Erythroblast (primary cell): ENCODE measurements at regions not wholly inside any gene's neighbourhood (a gene's known extent, or its start where the extent isn't known, plus 50 kb on each side); places are given as distances from the start of the nearest gene placed in this dataset.

Experiments
- DNase-seq, 2 experiments: peaks; one replicate each; lab custom pipeline; 2025; lab: John Stamatoyannopoulos, UW
- GATA1 ChIP-seq: IDR thresholded peaks from 2 replicates; pipeline ENCODE4 v1.6.1; 2011; ENCODE audit warnings: low read depth, mild to moderate bottlenecking, control low read depth, low read length, moderate library complexity
- POLR2A ChIP-seq: IDR thresholded peaks from 2 replicates; pipeline ENCODE4 v1.6.1; 2011; ENCODE audit warnings: mild to moderate bottlenecking, low read length

DNA sequence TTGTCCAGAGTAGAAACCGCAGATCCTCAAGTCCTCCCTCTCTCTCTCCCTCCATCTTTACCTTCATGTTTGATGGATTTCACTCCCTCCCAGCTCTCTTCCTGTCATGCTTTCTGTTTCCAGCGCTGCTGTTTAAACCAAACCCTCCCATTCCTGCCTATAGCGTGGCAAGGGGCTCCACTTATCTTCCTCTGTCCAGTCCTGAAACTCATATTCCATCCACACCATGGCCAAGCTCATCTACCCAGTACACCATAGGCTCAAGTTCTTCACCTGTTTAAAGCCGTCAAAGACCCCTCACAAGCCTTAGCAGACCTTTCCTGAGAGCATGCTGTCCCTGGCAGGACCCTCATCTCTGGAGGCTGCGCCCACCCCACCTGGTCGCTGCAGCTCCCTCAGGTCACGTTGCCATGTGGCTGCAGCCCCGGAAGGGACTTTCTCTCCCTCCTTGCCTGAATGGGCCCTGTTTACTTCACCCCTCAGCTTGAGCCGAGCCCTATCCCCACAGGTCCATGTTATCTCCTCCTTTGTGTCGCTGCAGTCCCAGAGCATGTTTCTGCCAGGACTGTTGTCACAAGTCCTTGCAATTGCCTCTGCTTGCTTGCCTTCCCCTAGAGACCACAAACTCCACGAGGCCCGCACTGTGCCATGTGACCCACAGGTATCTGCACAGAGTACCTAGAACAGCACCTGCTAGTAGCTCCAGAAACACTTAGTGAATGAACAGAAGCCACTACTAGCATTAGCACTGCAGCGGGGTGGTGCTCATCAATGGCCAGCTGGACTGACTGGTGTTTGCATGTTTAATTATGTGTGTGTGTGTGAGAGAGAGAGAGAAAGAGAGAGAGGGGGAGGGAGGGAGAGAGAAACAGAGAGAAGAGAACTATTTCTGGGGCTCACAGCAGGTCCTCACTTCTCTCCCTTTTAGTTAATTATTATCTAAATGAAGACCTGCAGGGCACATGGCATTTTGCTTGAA lies 149.4 kb upstream of the SNX19 start:
- TF ChIP-seq GATA1 (no peak), POLR2A (no peak)

DNA sequence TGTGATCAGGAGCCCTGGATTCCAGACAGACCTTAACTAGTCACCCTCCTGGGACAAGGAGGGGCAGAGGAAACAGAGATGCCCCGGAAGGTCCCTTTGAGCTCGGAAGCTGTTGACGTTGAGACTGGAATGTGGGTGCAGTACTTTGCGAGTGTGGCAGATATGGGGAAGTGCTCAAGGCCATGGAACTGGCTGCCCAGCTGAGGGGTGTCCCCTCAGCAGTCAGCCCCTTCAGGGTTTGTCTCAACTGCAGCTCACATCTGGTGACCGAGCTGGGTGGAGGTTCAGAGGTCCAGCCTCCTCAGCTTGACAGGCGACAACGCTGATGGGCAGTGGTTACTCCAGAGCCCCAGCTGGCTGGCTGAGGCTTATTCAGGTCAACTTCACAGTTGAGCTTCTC lies 150.3 kb upstream of the SNX19 start:
- no peak for DNase-seq
- TF ChIP-seq POLR2A (no peak), GATA1 (no peak)

More for the DNA sequence above, 149.4 kb upstream of the SNX19 start:
- no peak for DNase-seq

DNA sequence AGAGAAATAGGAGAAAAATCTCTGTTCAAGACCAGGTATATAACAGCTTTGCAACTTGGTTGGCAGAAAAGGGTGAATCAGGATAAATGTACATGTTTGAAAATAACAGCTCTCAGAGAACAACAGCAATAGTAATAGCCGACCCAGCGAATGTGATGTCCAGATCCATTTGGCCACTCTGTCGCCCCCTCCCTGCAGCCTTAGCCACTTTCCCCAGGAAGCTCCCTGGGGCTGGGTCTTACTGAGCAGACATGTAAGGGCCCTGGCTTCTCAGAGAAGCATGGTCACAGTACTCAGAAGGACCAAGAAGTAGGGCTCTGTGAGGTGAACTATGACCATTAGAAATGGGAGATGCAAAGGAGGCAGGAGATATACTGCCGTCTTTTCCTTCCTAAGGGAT lies 154.1 kb upstream of the SNX19 start:
- TF ChIP-seq POLR2A (no peak), GATA1 (no peak)
- DNase-seq: no peak

DNA sequence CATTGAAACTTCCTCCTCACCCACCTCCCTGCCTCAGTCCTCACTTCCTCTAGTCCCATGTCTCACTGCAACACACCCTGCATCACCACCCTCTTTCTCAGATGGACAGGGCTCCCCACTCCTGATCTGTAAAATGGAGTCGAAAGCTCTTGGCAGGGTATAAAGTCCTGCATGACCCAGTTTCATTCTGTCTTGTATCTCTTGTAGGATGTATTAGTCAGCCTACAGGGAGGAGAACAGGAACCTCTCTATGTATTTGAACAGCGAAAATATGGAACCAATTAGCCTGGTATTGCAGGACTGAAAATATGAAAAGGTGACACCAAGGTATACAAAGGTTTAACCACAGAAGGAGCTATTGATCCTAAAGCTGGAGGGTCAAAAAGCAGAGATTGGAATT lies 156.9 kb upstream of the SNX19 start:
- no peak for DNase-seq
- TF ChIP-seq POLR2A: no peak
- TF ChIP-seq GATA1: no peak

DNA sequence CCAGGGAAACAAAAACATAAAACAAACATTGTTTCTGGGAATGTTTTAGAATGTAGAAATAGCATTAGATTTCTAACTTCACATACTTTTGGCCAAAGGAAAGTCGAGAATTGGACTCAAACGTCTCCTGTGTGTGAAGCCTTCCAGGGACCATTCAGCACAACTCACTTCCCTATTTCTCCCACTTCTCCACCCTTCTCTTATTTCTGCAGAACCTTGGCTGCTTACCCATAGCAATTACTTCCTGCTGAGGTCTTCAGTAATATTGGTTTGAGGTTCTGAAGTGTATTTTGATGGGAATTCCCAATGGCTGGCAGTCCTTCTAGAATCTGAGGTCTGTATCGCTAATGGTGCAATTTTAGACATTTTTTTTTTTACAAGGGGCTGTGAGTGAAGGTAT lies 158.3 kb upstream of the SNX19 start:
- no peak for DNase-seq
- TF ChIP-seq POLR2A: no peak
- TF ChIP-seq GATA1: no peak

DNA sequence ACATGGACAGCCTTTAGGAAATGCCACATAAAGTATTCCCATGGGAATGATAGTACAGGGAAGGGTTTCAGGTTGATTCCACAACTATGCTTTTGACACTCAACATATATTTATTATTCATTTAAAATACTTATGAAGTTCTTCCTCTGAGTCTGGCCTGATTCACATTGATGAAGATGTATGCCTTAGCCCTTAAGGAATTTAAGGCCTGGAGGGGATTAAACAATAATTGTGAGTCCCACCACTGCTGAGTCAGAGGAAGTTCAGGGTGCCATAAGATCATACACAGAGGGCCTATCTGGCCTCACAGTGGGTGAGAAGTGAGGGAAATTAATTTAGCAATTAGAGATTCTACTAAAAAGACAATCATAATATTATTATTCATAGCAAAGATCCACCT lies 161.1 kb upstream of the SNX19 start:
- no peak for TF ChIP-seq POLR2A
- TF ChIP-seq GATA1: no peak
- DNase-seq: no peak

DNA sequence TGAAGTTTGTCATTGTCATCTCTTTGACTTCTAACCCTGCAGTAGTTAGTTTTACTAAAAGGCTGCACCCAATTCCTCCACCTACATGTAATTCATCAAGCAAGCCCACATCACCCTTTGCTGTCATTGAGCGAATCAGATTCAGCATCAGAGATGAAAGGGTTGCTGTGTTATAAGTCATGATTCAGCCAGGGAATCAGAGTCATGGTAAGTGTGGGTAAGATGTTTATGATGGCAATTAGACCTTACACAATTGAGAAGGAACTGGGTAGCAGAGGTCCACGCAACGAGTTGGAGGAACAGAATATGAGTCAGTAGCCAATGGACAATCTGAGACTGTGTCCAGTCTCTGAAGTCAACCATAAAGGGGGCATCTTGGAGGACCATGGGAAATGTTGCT lies 162.8 kb upstream of the SNX19 start:
- TF ChIP-seq GATA1 (no peak), POLR2A (no peak)
- DNase-seq: no peak

DNA sequence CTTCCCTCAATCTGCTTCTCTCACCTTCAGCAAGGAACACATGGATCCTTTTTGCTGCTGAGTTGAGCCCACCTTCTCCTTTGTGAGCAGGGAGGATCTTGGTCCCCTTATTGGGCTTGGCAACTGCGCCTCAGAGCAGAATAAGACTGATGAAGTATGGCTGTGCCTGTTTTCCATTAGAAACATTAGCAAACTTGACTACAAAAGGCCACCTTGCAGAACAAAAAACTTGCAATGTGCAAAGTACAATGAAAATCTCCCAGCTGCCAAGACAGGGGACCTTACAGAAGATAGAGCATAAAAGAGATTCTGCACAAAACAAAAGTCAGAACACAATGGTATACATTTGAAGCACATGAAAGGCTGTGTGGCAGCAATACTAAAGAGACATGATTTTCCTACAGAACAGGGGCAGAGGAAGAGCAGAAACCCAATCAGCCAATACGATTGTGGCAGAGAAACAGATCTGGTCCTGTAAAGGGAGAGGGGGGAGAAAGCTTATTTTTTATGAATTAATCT lies 173.5 kb upstream of the SNX19 start:
- DNase-seq: no peak
- TF ChIP-seq POLR2A: no peak
- no peak for TF ChIP-seq GATA1

DNA sequence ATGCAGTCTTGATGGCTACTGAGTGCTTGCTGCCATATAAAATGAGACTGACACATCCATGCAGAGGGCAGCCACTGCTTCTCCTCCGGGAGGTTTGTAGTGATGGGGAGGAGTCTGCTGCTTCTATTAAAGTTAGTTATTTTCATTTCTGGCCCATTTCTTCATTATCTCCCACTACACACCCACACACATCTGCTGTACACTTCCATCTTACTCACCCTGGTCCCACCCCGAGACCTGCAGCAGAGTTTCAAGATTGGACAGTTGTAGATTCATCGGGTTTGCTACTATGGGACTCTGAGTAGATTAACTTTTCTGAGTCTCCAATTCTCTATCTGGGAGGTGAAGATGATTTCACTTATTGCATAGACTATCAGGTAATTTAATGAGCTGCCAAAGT lies 176.2 kb upstream of the SNX19 start:
- DNase-seq: no peak
- TF ChIP-seq GATA1 (no peak), POLR2A (no peak)

DNA sequence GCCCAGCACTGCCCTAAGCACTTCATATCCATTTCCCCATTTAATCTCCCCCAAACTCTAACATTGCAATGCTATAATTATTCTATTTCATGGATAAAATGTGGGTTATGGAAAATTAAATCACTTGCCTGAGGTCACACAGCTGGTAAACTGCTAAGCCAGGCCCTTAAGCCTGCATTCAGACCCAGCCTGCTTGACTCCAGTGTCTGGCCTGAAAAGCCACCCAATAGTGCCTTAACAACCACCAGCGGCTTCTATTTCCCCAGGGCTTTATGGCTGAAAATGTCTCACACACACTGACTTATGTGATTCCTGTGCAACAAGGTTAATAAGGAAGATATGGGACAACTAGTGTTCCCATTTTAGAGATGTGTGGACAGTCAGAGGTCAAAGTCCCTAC lies 178.5 kb upstream of the SNX19 start:
- DNase-seq: no peak
- no peak for TF ChIP-seq GATA1
- no peak for TF ChIP-seq POLR2A

DNA sequence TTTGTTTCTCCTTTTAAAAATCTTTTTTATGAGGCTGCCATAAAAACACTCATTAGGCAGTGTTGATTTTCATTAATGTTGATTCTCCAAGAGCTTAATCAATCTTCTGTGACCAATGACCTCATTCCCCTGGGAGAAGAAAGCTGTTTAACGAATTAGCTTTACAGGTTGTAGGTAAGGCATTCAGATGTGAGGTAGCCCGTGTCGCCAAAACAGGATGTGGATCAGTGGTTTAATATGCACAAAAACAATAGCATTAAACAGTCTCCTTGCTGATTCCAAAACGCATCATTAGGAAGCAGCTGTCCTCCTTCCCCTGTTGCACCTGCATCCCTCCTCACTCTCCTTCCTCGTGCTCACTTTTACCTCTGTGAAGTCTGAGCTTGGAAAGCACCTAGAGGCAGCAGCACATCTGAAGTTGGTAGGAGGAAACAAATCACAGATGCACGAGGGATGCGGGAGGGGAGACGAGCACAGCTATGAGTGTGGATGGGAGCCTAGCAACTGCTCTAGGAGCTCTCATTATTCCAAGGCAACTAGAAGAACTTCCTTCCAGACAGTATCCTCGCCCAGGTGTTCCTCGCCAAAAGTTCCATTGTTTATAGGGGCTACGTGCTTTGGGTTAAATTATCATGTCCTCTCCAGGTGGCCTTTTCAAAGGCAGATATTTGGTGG lies 179.4 kb upstream of the SNX19 start:
- TF ChIP-seq POLR2A (no peak), GATA1 (no peak)
- DNase-seq: no peak

DNA sequence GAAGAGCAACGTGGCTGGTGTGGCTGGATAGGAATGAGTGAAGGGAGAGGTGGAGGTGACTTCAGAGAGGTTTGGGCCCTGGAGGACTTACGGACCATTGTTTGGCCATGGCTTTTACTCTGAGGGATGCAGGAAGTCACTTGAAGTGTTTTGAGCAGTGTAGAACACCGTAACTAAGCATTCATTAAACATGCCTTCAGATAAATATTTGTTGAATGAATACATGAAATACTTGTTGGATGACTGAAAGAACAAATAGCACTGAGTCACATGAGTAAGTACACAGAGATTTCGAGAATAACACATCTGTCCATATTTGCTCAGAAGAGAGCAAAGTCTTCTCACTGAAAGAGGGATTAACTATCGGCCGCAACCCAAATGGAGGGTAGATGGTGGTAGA lies 182.7 kb upstream of the SNX19 start:
- TF ChIP-seq GATA1 (no peak), POLR2A (no peak)
- no peak for DNase-seq

DNA sequence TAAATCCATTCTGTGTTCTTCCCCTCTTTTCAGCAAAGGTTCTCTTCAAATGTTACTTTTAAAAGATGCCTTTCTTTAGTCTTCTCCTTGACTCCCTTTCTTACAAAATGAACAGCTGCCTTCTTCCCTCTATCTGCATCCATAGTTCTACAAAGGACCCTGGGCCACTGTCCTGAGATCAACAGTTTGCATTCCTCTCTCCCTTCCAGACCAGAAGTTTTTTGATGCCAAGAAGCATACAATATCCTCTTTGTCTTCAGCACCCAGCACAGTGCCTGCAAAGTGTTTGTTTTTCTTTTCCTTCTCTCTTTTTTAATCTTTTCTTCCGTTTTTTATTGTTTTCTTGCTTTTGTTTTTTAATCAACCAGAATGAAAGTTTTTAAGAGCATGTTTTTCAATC lies 183.5 kb upstream of the SNX19 start:
- DNase-seq: no peak
- TF ChIP-seq POLR2A (no peak), GATA1 (no peak)

DNA sequence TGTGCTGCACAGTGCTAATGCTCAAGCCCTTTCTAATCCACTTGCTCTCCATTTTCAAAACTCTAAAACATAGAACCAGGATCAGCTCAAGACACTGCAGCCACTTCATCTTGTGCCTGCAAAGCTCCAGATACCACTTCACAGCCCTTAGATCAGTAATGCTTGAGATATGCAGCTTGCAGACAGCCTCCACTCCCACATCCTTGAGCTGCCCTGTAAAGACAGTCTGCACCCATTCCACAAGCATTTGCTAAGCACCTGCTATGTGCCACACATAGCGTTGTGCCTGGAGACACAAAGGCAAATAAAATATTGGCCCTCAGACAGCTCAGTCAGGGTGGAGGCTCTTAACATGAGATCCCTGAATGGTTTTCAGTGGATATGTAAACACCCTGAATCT lies 192.5 kb upstream of the SNX19 start:
- no peak for DNase-seq
- TF ChIP-seq POLR2A (no peak), GATA1 (no peak)
